ENCODE measurements at regions not wholly inside any gene's neighbourhood (a gene's known extent, or its start where the extent isn't known, plus 50 kb on each side); places are given as distances from the start of the nearest gene placed in this dataset.
"Not testable (repeated sequence)": the region's sequence is repeated elsewhere in the genome, so short reads cannot be mapped to it uniquely, and the experiment has no call there.

- DNase-seq, result peak in 1 of 2 experiments; percentile 27
Measured at GRCh38 chr5:99037668-99038067, 108.9 kb upstream of the CHD1 start.

GRCh38 chr5:99035942-99036341, 107.1 kb upstream of the CHD1 start:
- DNase-seq, result no peak

GRCh38 chr5:99034336-99034735, 105.5 kb upstream of the CHD1 start:
- no peak for DNase-seq

- no peak for DNase-seq
Measured at GRCh38 chr5:99033014-99033900, 104.5 kb upstream of the CHD1 start.

- DNase-seq, result peak in 1 of 2 experiments; percentile 7
Measured at GRCh38 chr5:99032234-99033013, 103.6 kb upstream of the CHD1 start.

- no peak for DNase-seq
Measured at GRCh38 chr5:99030906-99031440, 102.2 kb upstream of the CHD1 start.

- DNase-seq, result no peak
Measured at GRCh38 chr5:99029172-99029571, 100.4 kb upstream of the CHD1 start.

- DNase-seq, result not testable (repeated sequence)
Measured at GRCh38 chr5:99028170-99028569, 99.4 kb upstream of the CHD1 start.

GRCh38 chr5:99025298-99026045, 96.7 kb upstream of the CHD1 start:
- DNase-seq, result no peak

GRCh38 chr5:99023330-99023729, 94.5 kb upstream of the CHD1 start:
- no peak for DNase-seq

- no peak for DNase-seq
Measured at GRCh38 chr5:99022250-99022649, 93.4 kb upstream of the CHD1 start.

- DNase-seq, result no peak
Measured at GRCh38 chr5:99020698-99021048, 91.9 kb upstream of the CHD1 start.

GRCh38 chr5:99019812-99020697, 91.2 kb upstream of the CHD1 start:
- no peak for DNase-seq

- no peak for DNase-seq
Measured at GRCh38 chr5:99019254-99019653, 90.4 kb upstream of the CHD1 start.

GRCh38 chr5:99010294-99010693, 81.5 kb upstream of the CHD1 start:
- no peak for DNase-seq

- DNase-seq, result not testable (repeated sequence)
Measured at GRCh38 chr5:99008009-99008408, 79.2 kb upstream of the CHD1 start.

- no peak for DNase-seq
Measured at GRCh38 chr5:99005506-99005905, 76.7 kb upstream of the CHD1 start.

GRCh38 chr5:99004960-99005359, 76.2 kb upstream of the CHD1 start:
- no peak for DNase-seq

- no peak for DNase-seq
Measured at GRCh38 chr5:99000876-99001275, 72.1 kb upstream of the CHD1 start.

GRCh38 chr5:99000221-99000620, 71.4 kb upstream of the CHD1 start:
- DNase-seq, result no peak

- no peak for DNase-seq
Measured at GRCh38 chr5:98999631-99000030, 70.8 kb upstream of the CHD1 start.

GRCh38 chr5:98997000-98997399, 68.2 kb upstream of the CHD1 start:
- DNase-seq, result no peak

Measured in stimulated activated CD4-positive, alpha-beta T cell treated with anti-CD3 and anti-CD28 coated beads, Interleukin-4, amount 100 ng/mL, for 4 hours (primary cell).